ENCODE measurements at regions not wholly inside any gene's neighbourhood (a gene's known extent, or its start where the extent isn't known, plus 50 kb on each side); places are given as distances from the start of the nearest gene placed in this dataset.
A peak's percentile ranks its signal among the peaks of the same experiment; 100 is the strongest.

DNA sequence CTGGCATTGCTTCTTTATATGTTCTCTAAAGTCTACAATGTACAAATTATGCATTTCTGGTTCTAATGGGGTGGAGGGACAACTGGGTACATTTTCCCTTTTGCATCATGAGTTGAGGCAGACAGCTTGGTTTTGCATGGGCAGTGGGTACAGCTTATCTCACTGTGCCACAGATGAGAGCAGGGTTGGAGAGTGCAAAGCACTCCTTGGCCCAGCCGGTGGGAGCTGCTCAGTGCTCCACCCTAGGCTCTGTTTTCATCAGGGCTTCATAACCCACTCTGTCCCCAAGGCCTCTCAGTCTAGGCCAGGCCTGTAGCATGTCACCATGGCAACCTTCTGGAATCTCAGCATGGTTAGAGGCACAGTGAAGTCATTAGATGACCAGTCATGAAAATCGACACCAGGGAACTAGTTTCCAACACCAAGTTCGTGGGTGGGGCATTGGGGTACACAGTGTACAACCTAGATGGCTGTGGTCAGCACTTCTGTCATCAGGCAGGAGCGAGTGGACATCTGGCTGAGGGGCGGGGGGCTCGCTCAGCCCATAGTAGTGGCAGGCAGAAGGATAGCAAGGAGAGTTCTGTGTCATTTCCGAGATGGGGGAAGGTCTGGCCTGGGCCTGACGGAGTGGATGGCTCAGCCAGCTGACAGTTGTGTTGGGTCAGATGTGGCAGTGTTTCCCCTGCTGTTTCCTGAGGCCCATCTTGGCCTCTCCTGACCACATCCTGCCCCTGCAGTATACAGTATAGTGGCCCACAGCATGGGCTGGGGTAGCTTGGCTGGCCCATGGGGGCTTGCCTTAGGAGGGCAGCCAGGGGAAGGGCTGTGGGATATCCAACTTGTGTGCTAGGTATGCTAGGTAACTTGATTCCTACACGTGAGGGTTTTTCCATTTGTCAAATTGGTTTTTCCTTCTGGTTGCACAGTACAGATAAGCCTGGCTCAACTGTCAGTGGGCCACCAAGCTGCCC lies 75.7 kb upstream of the PRR23C start:
- H3K4me3 ChIP-seq (ENCODE audit: low read depth in 2 of 2, low read length in 2 of 2), result no peak overlapping the region
- no peak for TF ChIP-seq POLR2AphosphoS5 (IDR thresholded peaks at IDR 0.05; ENCODE audit: low read depth, low read length)
- TF ChIP-seq TCF7L2 (IDR thresholded peaks at IDR 0.05; ENCODE audit: low read depth, low read length), result no peak
- peak overlapping the region; percentile 41; the same call in 1 of the 2 replicates for H3K27ac ChIP-seq (ENCODE audit: low read length)
- H3K4me1 ChIP-seq (ENCODE audit: control insufficient read depth, insufficient read depth, low read length), result peaks cover 28% of the 10 kb centered on the region
- ATAC-seq (no peak), DNase-seq (ENCODE audit: low read depth, low spot score) (no peak)
- ChIA-PET CTCF (no interaction called here), POLR2A (interaction anchor here (0.6 kb wide), 1 partner anchor 185 kb away, joined by 4 read pairs; no protein-coding TSS in a partner anchor)
- BruUV-seq (replicated peaks), result no TSS peak
- no peaks in the 10 kb centered on the region for H3K36me3 ChIP-seq (ENCODE audit: control insufficient read depth, insufficient read depth, low read length)
- intact Hi-C loops (cut with micrococcal nuclease; ENCODE audit: unreplicated experiment) (no loop called here), in situ Hi-C loops (cut with HindIII; ENCODE audit: low pct_unique_long_range_greater_than_20kb, low sequenced_read_pairs) (no loop called here)
- H3K9me3 ChIP-seq (ENCODE audit: control insufficient read depth, insufficient read depth, low read depth, low read length), result no peaks in the 10 kb centered on the region
- no peaks in the 10 kb centered on the region for H3K27me3 ChIP-seq (ENCODE audit: control insufficient read depth, insufficient read depth, low read length)

DNA sequence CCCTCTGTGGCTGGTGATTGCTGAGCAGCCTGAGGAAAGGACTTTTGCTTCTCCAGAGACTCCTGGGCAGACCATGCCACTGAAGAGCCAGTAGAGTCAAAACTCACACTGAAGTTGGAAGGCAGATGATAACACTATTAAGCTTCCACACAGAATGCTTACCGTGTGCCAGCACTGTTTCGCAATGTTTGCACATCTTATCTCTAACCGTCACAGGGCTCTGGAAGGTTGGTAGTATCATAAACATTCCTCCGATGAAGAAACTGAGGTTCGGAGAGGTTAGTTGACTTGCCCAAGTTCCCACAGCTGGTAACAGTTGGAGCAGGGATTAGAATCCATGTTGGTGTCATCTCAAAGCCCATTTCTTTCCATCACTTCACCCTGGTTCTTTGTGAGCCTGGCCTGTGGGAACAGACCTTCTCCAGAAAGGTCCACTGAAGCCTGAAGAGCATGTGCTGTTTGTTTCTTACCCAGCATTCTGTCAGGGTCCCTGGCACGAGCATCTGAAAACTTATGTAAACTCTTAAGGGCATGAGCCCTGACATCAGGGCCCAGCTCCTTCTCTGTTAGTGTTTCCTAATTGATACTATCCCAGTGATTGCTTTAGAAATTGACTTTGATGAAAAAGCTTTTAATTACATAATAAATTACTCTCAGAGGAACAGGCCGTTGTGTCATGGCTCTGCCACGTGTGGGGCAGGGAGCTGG lies 77.0 kb upstream of the PRR23C start:
- POLR2A ChIA-PET, result no interaction called here
- in situ Hi-C loops (cut with HindIII; ENCODE audit: low pct_unique_long_range_greater_than_20kb, low sequenced_read_pairs), result no loop called here
- ATAC-seq (no peak), DNase-seq (ENCODE audit: low read depth, low spot score) (no peak)
- Histone ChIP-seq H3K4me3 (ENCODE audit: low read depth in 2 of 2, low read length in 2 of 2) (no peak overlapping the region), H3K27me3 (ENCODE audit: control insufficient read depth, insufficient read depth, low read length) (no peaks in the 10 kb centered on the region), H3K36me3 (ENCODE audit: control insufficient read depth, insufficient read depth, low read length) (no peaks in the 10 kb centered on the region), H3K4me1 (ENCODE audit: control insufficient read depth, insufficient read depth, low read length) (peaks cover 24% of the 10 kb centered on the region), H3K9me3 (ENCODE audit: control insufficient read depth, insufficient read depth, low read depth, low read length) (no peaks in the 10 kb centered on the region), H3K27ac (ENCODE audit: low read length) (peak overlapping the region; percentile 55)
- CTCF ChIA-PET, result no interaction called here
- TF ChIP-seq POLR2AphosphoS5 (IDR thresholded peaks at IDR 0.05; ENCODE audit: low read depth, low read length) (no peak), TCF7L2 (IDR thresholded peaks at IDR 0.05; ENCODE audit: low read depth, low read length) (no peak), SIN3A (IDR thresholded peaks at IDR 0.05; ENCODE audit: borderline replicate concordance, insufficient read depth, low read depth, low read length) (no peak)
- TF ChIP-seq, protein P1, sequence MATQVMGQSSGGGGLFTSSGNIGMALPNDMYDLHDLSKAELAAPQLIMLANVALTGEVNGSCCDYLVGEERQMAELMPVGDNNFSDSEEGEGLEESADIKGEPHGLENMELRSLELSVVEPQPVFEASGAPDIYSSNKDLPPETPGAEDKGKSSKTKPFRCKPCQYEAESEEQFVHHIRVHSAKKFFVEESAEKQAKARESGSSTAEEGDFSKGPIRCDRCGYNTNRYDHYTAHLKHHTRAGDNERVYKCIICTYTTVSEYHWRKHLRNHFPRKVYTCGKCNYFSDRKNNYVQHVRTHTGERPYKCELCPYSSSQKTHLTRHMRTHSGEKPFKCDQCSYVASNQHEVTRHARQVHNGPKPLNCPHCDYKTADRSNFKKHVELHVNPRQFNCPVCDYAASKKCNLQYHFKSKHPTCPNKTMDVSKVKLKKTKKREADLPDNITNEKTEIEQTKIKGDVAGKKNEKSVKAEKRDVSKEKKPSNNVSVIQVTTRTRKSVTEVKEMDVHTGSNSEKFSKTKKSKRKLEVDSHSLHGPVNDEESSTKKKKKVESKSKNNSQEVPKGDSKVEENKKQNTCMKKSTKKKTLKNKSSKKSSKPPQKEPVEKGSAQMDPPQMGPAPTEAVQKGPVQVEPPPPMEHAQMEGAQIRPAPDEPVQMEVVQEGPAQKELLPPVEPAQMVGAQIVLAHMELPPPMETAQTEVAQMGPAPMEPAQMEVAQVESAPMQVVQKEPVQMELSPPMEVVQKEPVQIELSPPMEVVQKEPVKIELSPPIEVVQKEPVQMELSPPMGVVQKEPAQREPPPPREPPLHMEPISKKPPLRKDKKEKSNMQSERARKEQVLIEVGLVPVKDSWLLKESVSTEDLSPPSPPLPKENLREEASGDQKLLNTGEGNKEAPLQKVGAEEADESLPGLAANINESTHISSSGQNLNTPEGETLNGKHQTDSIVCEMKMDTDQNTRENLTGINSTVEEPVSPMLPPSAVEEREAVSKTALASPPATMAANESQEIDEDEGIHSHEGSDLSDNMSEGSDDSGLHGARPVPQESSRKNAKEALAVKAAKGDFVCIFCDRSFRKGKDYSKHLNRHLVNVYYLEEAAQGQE (IDR thresholded peaks at IDR 0.05; ENCODE audit: insufficient read depth in 1 of 2, low read depth in 2 of 2, low read length in 1 of 2), result no peak
- TF ChIP-seq, protein P2, sequence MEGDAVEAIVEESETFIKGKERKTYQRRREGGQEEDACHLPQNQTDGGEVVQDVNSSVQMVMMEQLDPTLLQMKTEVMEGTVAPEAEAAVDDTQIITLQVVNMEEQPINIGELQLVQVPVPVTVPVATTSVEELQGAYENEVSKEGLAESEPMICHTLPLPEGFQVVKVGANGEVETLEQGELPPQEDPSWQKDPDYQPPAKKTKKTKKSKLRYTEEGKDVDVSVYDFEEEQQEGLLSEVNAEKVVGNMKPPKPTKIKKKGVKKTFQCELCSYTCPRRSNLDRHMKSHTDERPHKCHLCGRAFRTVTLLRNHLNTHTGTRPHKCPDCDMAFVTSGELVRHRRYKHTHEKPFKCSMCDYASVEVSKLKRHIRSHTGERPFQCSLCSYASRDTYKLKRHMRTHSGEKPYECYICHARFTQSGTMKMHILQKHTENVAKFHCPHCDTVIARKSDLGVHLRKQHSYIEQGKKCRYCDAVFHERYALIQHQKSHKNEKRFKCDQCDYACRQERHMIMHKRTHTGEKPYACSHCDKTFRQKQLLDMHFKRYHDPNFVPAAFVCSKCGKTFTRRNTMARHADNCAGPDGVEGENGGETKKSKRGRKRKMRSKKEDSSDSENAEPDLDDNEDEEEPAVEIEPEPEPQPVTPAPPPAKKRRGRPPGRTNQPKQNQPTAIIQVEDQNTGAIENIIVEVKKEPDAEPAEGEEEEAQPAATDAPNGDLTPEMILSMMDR (IDR thresholded peaks at IDR 0.05), result no peak
- no TSS peak for BruUV-seq (replicated peaks)
- intact Hi-C loops (cut with micrococcal nuclease; ENCODE audit: unreplicated experiment), result no loop called here

Data from Panc1 (cell line).